HCT116 (cell line): ENCODE measurements at regions not wholly inside any gene's neighbourhood (a gene's known extent, or its start where the extent isn't known, plus 50 kb on each side); places are given as distances from the start of the nearest gene placed in this dataset.

Experiments used
- CTCF ChIP-seq, 3 experiments: fragments of 200-600 bp in 1 of 3; sonication (generic) in 1 of 3; IDR thresholded peaks in 2 of 3; conservative IDR thresholded peaks in 1 of 3; 2 replicates each; pipeline ENCODE4 v1.5.1; 2012 to 2017; ENCODE audit warnings: low read depth in 2 of 3, low read length in 2 of 3, antibody characterized with exemption in 1 of 3, borderline replicate concordance in 1 of 3, control low read depth in 1 of 3, mild to moderate bottlenecking in 1 of 3, mixed read lengths in 1 of 3, mixed run types in 1 of 3, moderate library complexity in 1 of 3; ENCODE audit not compliant: insufficient read depth in 1 of 3
- EGR1 ChIP-seq: IDR thresholded peaks from 2 replicates; pipeline ENCODE4 v1.6.1; 2012; ENCODE audit warnings: low read depth
- EZH2 ChIP-seq: fragments of 200-600 bp; sonication (generic); IDR thresholded peaks from 2 replicates; pipeline ENCODE4 v1.6.1; 2017; ENCODE audit warnings: antibody characterized with exemption, mixed run types
- EZH2phosphoT487 ChIP-seq: fragments of 200-600 bp; IDR thresholded peaks from 2 replicates; pipeline ENCODE4 v1.6.1; 2018; ENCODE audit warnings: antibody characterized with exemption, borderline replicate concordance
- MAX ChIP-seq: IDR thresholded peaks from 2 replicates; pipeline ENCODE4 v1.6.1; 2012
- POLR2A ChIP-seq: IDR thresholded peaks from 2 replicates; pipeline ENCODE4 v1.7.0; 2011; ENCODE audit warnings: borderline replicate concordance; ENCODE audit not compliant: insufficient read depth, insufficient read length; ENCODE audit errors: extremely low read depth
- POLR2AphosphoS5 ChIP-seq: IDR thresholded peaks from 2 replicates; pipeline ENCODE4 v1.6.1; 2011; ENCODE audit warnings: mild to moderate bottlenecking, low read depth, low read length, moderate library complexity
- SRF ChIP-seq: IDR thresholded peaks from 2 replicates; pipeline ENCODE4 v1.6.1; 2012; ENCODE audit warnings: low read depth
- TCF7L2 ChIP-seq: IDR thresholded peaks from 2 replicates; pipeline ENCODE4 v1.7.0; 2011; ENCODE audit warnings: borderline replicate concordance, inconsistent platforms; ENCODE audit not compliant: insufficient read depth, insufficient read length; ENCODE audit errors: extremely low read depth
- ZBTB33 ChIP-seq: IDR thresholded peaks from 2 replicates; pipeline ENCODE4 v1.6.1; 2011; ENCODE audit warnings: mild to moderate bottlenecking, low read length, moderate library complexity; ENCODE audit not compliant: insufficient replicate concordance; ENCODE audit errors: extremely low read depth

- no peak for TF ChIP-seq EGR1
- TF ChIP-seq POLR2AphosphoS5 = no peak
- no peak for TF ChIP-seq CTCF (IDR thresholded peaks at IDR 0.05 in 2 of 3, conservative IDR thresholded peaks at IDR 0.05 in 1 of 3; ENCODE audit: borderline replicate concordance in 1 of 3, insufficient read depth in 1 of 3, low read depth in 2 of 3, low read length in 2 of 3)
- TF ChIP-seq EZH2 = no peak
- no peak for TF ChIP-seq EZH2phosphoT487
- no peak for TF ChIP-seq POLR2A
- no peak for TF ChIP-seq TCF7L2
- no peak for TF ChIP-seq ZBTB33
- TF ChIP-seq MAX = no peak
- TF ChIP-seq SRF = no peak
These were observed 560.2 kb downstream of the DACH1 start for GRCh38 chr13:71306821-71307220.
